ENCODE measurements at regions not wholly inside any gene's neighbourhood (a gene's known extent, or its start where the extent isn't known, plus 50 kb on each side); places are given as distances from the start of the nearest gene placed in this dataset.

DNA sequence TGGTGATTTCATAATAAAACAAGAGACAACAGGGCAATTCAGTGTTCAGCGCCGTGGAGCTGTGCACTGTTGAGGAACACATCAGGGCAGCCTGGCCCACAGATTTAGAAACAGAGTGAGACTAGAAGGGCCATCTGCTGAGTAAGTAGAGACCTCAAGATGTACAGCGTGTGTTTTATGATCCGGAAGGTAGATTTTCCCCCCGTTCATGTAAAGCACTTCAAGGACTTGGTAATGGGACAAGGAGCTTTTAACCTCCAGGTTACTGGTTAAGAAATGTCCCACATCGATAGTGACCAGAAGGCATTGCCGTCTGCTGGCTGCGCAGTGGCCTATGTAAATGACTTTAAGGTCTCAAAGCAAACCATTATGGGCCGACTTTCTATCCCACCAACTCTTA, 1057.7 kb upstream of the EEF2KMT start:
- H3K27me3 Mint-ChIP-seq = no peaks in the 10 kb centered on the region
- no peak for ATAC-seq
- no peaks in the 10 kb centered on the region for H3K9me3 Mint-ChIP-seq
- no peaks in the 10 kb centered on the region for H3K36me3 Mint-ChIP-seq (ENCODE audit: low read depth)
- ChIA-PET POLR2A (no interaction called here), CTCF (no interaction called here)
- H3K4me1 Mint-ChIP-seq (ENCODE audit: low read depth) = no peaks in the 10 kb centered on the region
- no peak overlapping the region for H3K4me3 Mint-ChIP-seq
- TF ChIP-seq, protein P1, sequence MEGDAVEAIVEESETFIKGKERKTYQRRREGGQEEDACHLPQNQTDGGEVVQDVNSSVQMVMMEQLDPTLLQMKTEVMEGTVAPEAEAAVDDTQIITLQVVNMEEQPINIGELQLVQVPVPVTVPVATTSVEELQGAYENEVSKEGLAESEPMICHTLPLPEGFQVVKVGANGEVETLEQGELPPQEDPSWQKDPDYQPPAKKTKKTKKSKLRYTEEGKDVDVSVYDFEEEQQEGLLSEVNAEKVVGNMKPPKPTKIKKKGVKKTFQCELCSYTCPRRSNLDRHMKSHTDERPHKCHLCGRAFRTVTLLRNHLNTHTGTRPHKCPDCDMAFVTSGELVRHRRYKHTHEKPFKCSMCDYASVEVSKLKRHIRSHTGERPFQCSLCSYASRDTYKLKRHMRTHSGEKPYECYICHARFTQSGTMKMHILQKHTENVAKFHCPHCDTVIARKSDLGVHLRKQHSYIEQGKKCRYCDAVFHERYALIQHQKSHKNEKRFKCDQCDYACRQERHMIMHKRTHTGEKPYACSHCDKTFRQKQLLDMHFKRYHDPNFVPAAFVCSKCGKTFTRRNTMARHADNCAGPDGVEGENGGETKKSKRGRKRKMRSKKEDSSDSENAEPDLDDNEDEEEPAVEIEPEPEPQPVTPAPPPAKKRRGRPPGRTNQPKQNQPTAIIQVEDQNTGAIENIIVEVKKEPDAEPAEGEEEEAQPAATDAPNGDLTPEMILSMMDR (IDR thresholded peaks at IDR 0.05) = no peak
- no peak for DNase-seq
- intact Hi-C loops (cut with micrococcal nuclease) = no loop called here
- H3K27ac Mint-ChIP-seq = no peak overlapping the region

DNA sequence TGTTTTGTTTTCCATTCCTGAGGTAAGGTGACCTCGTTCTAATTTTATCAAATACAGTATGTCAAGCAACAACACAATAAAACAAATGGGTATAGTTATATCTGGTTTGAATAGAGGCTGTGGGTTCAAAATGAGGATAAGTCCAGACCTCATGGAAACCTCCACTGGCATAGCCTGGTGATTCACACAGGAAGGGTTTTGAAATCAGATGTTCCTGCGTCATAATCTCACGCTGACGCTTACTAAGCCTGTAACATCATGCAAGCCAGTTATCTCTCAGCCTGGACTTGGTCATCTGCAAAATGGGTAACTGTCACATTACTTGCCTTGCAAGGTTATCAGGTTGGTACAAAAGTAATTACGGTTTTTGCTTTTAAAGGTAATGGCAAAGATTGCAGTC, 1056.3 kb upstream of the EEF2KMT start:
- POLR2A ChIA-PET = no interaction called here
- Mint-ChIP-seq H3K4me3 (no peak overlapping the region), H3K27me3 (no peaks in the 10 kb centered on the region), H3K4me1 (ENCODE audit: low read depth) (no peaks in the 10 kb centered on the region), H3K27ac (no peak overlapping the region), H3K9me3 (no peaks in the 10 kb centered on the region), H3K36me3 (ENCODE audit: low read depth) (no peaks in the 10 kb centered on the region)
- CTCF ChIA-PET = no interaction called here
- TF ChIP-seq, protein P1 (IDR thresholded peaks at IDR 0.05) = no peak
- DNase-seq (no peak), ATAC-seq (no peak)
- intact Hi-C loops (cut with micrococcal nuclease) = no loop called here

DNA sequence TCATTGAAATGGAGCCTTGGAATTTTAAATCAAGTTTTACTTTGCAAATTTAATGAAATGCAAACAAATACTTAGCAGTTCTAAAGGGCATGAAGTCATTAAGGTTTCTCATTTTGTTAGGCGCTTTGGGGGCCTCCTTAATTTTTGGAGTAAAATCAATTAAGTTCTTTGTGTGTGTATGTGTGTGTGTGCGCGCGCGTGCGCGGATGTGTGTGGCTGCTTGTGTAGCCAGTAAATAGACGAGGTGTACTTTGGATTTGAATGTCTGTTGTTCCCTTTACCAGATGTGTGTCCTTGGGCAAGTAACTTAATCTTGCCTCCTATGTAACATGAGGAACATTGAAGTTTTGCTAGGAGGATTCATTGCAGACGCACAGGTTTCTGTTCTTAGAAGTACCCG, 1051.4 kb upstream of the EEF2KMT start:
- intact Hi-C loops (cut with micrococcal nuclease) = no loop called here
- CTCF ChIA-PET = no interaction called here
- DNase-seq (no peak), ATAC-seq (no peak)
- Mint-ChIP-seq H3K27ac (no peak overlapping the region), H3K9me3 (peaks cover 5% of the 10 kb centered on the region), H3K4me1 (ENCODE audit: low read depth) (no peaks in the 10 kb centered on the region), H3K4me3 (no peak overlapping the region), H3K27me3 (no peaks in the 10 kb centered on the region), H3K36me3 (ENCODE audit: low read depth) (no peaks in the 10 kb centered on the region)
- TF ChIP-seq, protein P1 (IDR thresholded peaks at IDR 0.05) = no peak
- POLR2A ChIA-PET = no interaction called here

DNA sequence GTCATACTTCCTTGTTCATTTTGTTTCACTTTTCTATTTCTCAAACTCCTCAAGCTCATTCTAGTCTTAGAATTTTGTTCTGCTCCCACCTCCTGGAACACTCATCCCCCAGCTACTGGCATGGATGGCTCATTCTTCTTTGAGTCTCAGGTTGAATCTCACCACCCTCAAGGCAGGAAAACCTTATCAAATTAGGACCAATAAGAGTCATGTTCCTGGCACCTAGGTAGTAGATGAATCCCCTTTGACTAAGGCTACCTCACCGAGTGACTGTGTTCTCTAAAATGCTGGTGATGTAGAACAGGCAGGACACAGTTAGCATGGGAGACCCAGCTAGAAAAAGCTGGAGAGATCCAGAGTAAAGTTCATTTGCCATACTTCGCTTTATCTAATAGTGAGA, 1050.8 kb upstream of the EEF2KMT start:
- Mint-ChIP-seq H3K4me1 (ENCODE audit: low read depth) (no peaks in the 10 kb centered on the region), H3K27me3 (no peaks in the 10 kb centered on the region), H3K9me3 (peaks cover 5% of the 10 kb centered on the region), H3K36me3 (ENCODE audit: low read depth) (no peaks in the 10 kb centered on the region), H3K4me3 (no peak overlapping the region), H3K27ac (no peak overlapping the region)
- CTCF ChIA-PET = no interaction called here
- POLR2A ChIA-PET = no interaction called here
- DNase-seq (no peak), ATAC-seq (no peak)
- intact Hi-C loops (cut with micrococcal nuclease) = no loop called here
- TF ChIP-seq, protein P1 (IDR thresholded peaks at IDR 0.05) = no peak

DNA sequence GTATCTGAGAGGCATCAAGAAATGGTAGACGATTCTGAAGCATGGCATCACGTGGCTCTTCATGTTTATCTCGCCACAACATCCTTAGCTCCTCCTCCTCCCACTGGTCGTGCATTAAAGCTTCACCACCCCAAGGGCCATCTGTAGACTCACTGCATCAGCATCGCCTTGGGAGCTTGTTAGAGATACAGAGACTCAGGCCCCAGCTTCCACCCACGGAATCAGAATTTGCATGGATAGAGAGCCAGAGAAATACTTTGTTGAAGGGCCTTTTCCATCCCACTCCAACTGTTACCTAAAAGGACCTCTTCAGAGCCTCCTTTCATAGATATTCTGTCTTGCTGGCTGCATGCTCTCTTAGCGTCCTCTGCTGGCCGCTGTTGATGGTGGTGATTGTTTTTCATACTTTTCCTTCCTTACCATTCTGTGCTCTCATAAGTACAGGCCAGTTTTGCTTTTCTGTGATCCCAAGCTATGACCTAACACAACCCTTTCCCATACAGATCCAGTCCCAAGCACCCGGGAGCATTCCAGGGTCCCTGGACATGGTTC, 1049.4 kb upstream of the EEF2KMT start:
- Mint-ChIP-seq H3K4me1 (ENCODE audit: low read depth) (no peaks in the 10 kb centered on the region), H3K27me3 (no peaks in the 10 kb centered on the region), H3K27ac (no peak overlapping the region), H3K36me3 (ENCODE audit: low read depth) (no peaks in the 10 kb centered on the region), H3K9me3 (peaks cover 5% of the 10 kb centered on the region), H3K4me3 (no peak overlapping the region)
- POLR2A ChIA-PET = no interaction called here
- intact Hi-C loops (cut with micrococcal nuclease) = no loop called here
- ATAC-seq = no peak
- CTCF ChIA-PET = no interaction called here
- DNase-seq = no peak
- TF ChIP-seq, protein P1 (IDR thresholded peaks at IDR 0.05) = no peak

Data from activated CD8-positive, alpha-beta T cell treated with anti-CD3 and anti-CD28 coated beads for 36 hours (primary cell).